Psoas muscle (tissue), 7 donors: ENCODE measurements at regions not wholly inside any gene's neighbourhood (a gene's known extent, or its start where the extent isn't known, plus 50 kb on each side); places are given as distances from the start of the nearest gene placed in this dataset.

ENCODE experiments used
- ATAC-seq, 4 donors: fragments of 200-7000 bp; cut with Tn5 transposase; one replicate each; pipeline ENCODE4 v1.9.1; 2020; ENCODE audit warnings: moderate library complexity in 3 of 4, mild to moderate bottlenecking in 2 of 4
- DNase-seq, 2 donors: peaks; one replicate each; pipeline ENCODE4 v3.0.0-alpha.2; 2020
- H3K27ac ChIP-seq: fragments of 200-600 bp; one replicate; pipeline ENCODE4 v1.8.0; 2022
- H3K27me3 ChIP-seq, 3 donors: fragments of 200-600 bp in 1 of 3; one replicate each; pipeline versions ENCODE4 v1.6.1 to v1.8.0; 2013 to 2022; ENCODE audit warnings: low read length in 2 of 3, mild to moderate bottlenecking in 2 of 3, moderate library complexity in 1 of 3; ENCODE audit not compliant: insufficient read depth in 3 of 3
- H3K36me3 ChIP-seq, 2 donors: fragments of 200-600 bp in 1 of 2; one replicate each; pipeline versions ENCODE4 v1.6.1 to v1.8.0; 2013 to 2022; ENCODE audit warnings: low read depth in 1 of 2, mild to moderate bottlenecking in 1 of 2, moderate library complexity in 1 of 2; ENCODE audit not compliant: insufficient read depth in 1 of 2
- H3K4me1 ChIP-seq: fragments of 200-600 bp; one replicate; pipeline ENCODE4 v1.8.0; 2022
- H3K4me3 ChIP-seq: fragments of 200-600 bp; one replicate; pipeline ENCODE4 v1.8.0; 2022; ENCODE audit warnings: mild to moderate bottlenecking
- H3K9me3 ChIP-seq: fragments of 200-600 bp; one replicate; pipeline ENCODE4 v1.8.0; 2022
- CTCF ChIP-seq: fragments of 200-600 bp; IDR thresholded peaks from one replicate; pipeline ENCODE4 v1.8.0; 2022; ENCODE audit warnings: antibody characterized with exemption
- WGBS, 3 donors: extraction: QIAGEN DNeasy Blood & Tissue Kit; methylation state at CpG; one replicate each; pipeline versions ENCODE4 v1.1.6 to v1.1.7; 2013; 5-methylcytosine and 5-hydroxymethylcytosine counted together
- intact Hi-C, 2 donors: fragments of 100-400 bp; cut with DNase I; formaldehyde crosslinking; loops; one replicate each; pipeline versions ENCODE4 v1.11.0 to v1.14.2; 2022
- donor health status: healthy with polysubstance abuse.
- donor health status: DM: no; HTN: no; CAD: no; lungs with moderate emphysema.
- donor health status: Bipolar disorder and iron deficiency.
- donor health status: healthy.
- donor health status: DM: yes; HTN: yes; CAD: no.
- donor health status: DM: no; HTN: no; CAD: no.
- donor health status: DM: yes; HTN: yes; CAD: no.

- no peak for TF ChIP-seq CTCF
- no peaks in the 10 kb centered on the region for H3K4me1 ChIP-seq
- intact Hi-C loops = no loop called here
- no peaks in the 10 kb centered on the region for H3K36me3 ChIP-seq
- ATAC-seq (no peak), DNase-seq (no peak)
- no peaks in the 10 kb centered on the region for H3K9me3 ChIP-seq
- no peak overlapping the region for H3K27ac ChIP-seq
- 89 to 95% (median 93%) methylated on average over 4 of the region's 4 CpGs for WGBS, 3 donors
- H3K4me3 ChIP-seq = no peak overlapping the region
- peaks cover 0 to 2% (median 0%) of the 10 kb centered on the region in 3 donors for H3K27me3 ChIP-seq
Measured at GRCh38 chr4:11149612-11150259, 279.0 kb downstream of the HS3ST1 start.

- H3K36me3 ChIP-seq = no peaks in the 10 kb centered on the region
- no peaks in the 10 kb centered on the region for H3K27me3 ChIP-seq
- intact Hi-C loops = no loop called here
- DNase-seq (no peak), ATAC-seq (no peak)
- no peak for TF ChIP-seq CTCF
- H3K27ac ChIP-seq = no peak overlapping the region
- WGBS, 3 donors = 40 to 90% (median 84%) methylated on average over 1 of the region's 1 CpG
- H3K9me3 ChIP-seq = no peaks in the 10 kb centered on the region
- no peak overlapping the region for H3K4me3 ChIP-seq
- no peaks in the 10 kb centered on the region for H3K4me1 ChIP-seq
Measured at GRCh38 chr4:11139871-11140270, 288.8 kb downstream of the HS3ST1 start.

GRCh38 chr4:11138964-11139363, 289.7 kb downstream of the HS3ST1 start:
- no peak for ATAC-seq
- no peak for TF ChIP-seq CTCF
- no peaks in the 10 kb centered on the region for H3K4me1 ChIP-seq
- no peak overlapping the region for H3K4me3 ChIP-seq
- WGBS, 3 donors = 66 to 81% (median 75%) methylated on average over 1 of the region's 1 CpG
- DNase-seq = no peak
- peaks cover 0 to 3% (median 0%) of the 10 kb centered on the region in 3 donors for H3K27me3 ChIP-seq
- H3K27ac ChIP-seq = no peak overlapping the region
- intact Hi-C loops = no loop called here
- no peaks in the 10 kb centered on the region for H3K9me3 ChIP-seq
- H3K36me3 ChIP-seq = no peaks in the 10 kb centered on the region

- H3K4me1 ChIP-seq = no peaks in the 10 kb centered on the region
- no peak for TF ChIP-seq CTCF
- ATAC-seq = no peak
- intact Hi-C loops = no loop called here
- no peaks in the 10 kb centered on the region for H3K36me3 ChIP-seq
- DNase-seq = no peak
- H3K27me3 ChIP-seq = peaks cover 0 to 3% (median 0%) of the 10 kb centered on the region in 3 donors
- no peaks in the 10 kb centered on the region for H3K9me3 ChIP-seq
- H3K4me3 ChIP-seq = no peak overlapping the region
- H3K27ac ChIP-seq = no peak overlapping the region
Measured at GRCh38 chr4:11134705-11135104, 294.0 kb downstream of the HS3ST1 start.

- Histone ChIP-seq H3K9me3 (no peaks in the 10 kb centered on the region), H3K4me1 (no peaks in the 10 kb centered on the region), H3K27me3 (peaks cover 0 to 3% (median 0%) of the 10 kb centered on the region in 3 donors), H3K27ac (no peak overlapping the region), H3K4me3 (no peak overlapping the region), H3K36me3 (no peaks in the 10 kb centered on the region)
- no peak for TF ChIP-seq CTCF
- DNase-seq = no peak
- no peak for ATAC-seq
- WGBS, 3 donors = 73 to 81% (median 77%) methylated on average over 2 of the region's 2 CpGs
- intact Hi-C loops = no loop called here
Measured at GRCh38 chr4:11133868-11134267, 294.8 kb downstream of the HS3ST1 start.
